ENCODE measurements at regions not wholly inside any gene's neighbourhood (a gene's known extent, or its start where the extent isn't known, plus 50 kb on each side); places are given as distances from the start of the nearest gene placed in this dataset.

- no peak for TF ChIP-seq CTCF (conservative IDR thresholded peaks at IDR 0.05)
- H3K27ac ChIP-seq, result no peak overlapping the region
Observed at GRCh38 chr13:94776956-94777355, 64.6 kb upstream of the SOX21 start.

- TF ChIP-seq CTCF (conservative IDR thresholded peaks at IDR 0.05), result no peak
Observed at GRCh38 chr13:94776300-94776699, 64.0 kb upstream of the SOX21 start.

GRCh38 chr13:94765814-94766213 lies 53.5 kb upstream of the SOX21 start:
- TF ChIP-seq CTCF (conservative IDR thresholded peaks at IDR 0.05), result no peak
- H3K27ac ChIP-seq, result no peak overlapping the region

More at GRCh38 chr13:94776300-94776699, 64.0 kb upstream of the SOX21 start:
- H3K27ac ChIP-seq, result no peak overlapping the region

GRCh38 chr13:94764576-94765321 lies 52.4 kb upstream of the SOX21 start:
- TF ChIP-seq CTCF (conservative IDR thresholded peaks at IDR 0.05), result no peak
- H3K27ac ChIP-seq, result no peak overlapping the region

Measured in VCaP (cell line).